CD4-positive, CD25-positive, alpha-beta regulatory T cell (primary cell): ENCODE measurements at regions not wholly inside any gene's neighbourhood (a gene's known extent, or its start where the extent isn't known, plus 50 kb on each side); places are given as distances from the start of the nearest gene placed in this dataset.
A peak's percentile ranks its signal among the peaks of the same experiment; 100 is the strongest.

Experiments used
- ATAC-seq, 2 donors: fragments of 150-1000 bp; cut with Tn5 transposase; one replicate each; pipeline ENCODE4 v1.10.0; 2021; ENCODE audit warnings: low read depth in 2 of 2, moderate number of reproducible peaks in 2 of 2, moderate library complexity in 1 of 2
- DNase-seq, 3 donors: peaks; one replicate each; pipeline versions ENCODE4 v3.0.0 to v3.0.0-alpha.2; 2012 to 2022; ENCODE audit warnings: mixed read lengths in 1 of 3
- H3K27ac ChIP-seq: one replicate; pipeline ENCODE4 v1.7.0; 2013; ENCODE audit warnings: mild to moderate bottlenecking, low read length; ENCODE audit not compliant: insufficient read depth, poor library complexity, severe bottlenecking
- H3K27me3 ChIP-seq: one replicate; pipeline ENCODE4 v1.7.0; 2013; ENCODE audit warnings: low read length; ENCODE audit not compliant: control insufficient read depth, insufficient read depth
- H3K36me3 ChIP-seq: one replicate; pipeline ENCODE4 v1.7.0; 2013; ENCODE audit warnings: mild to moderate bottlenecking, low read length, moderate library complexity; ENCODE audit not compliant: control insufficient read depth, insufficient read depth
- H3K4me1 ChIP-seq: 2 replicates; pipeline ENCODE4 v1.7.0; 2013; ENCODE audit warnings: mild to moderate bottlenecking, low read length; ENCODE audit not compliant: insufficient read depth, control insufficient read depth, poor library complexity, severe bottlenecking
- H3K4me3 ChIP-seq: one replicate; pipeline ENCODE4 v1.7.0; 2013; ENCODE audit warnings: low read depth, mild to moderate bottlenecking, low read length, moderate library complexity
- H3K9me3 ChIP-seq, 2 experiments: 1 replicate in 1 of 2; 2 replicates in 1 of 2; pipeline ENCODE4 v1.7.0; 2013; ENCODE audit warnings: low read length in 2 of 2, mild to moderate bottlenecking in 1 of 2, moderate library complexity in 1 of 2; ENCODE audit not compliant: control insufficient read depth in 2 of 2
- H3K27ac Mint-ChIP-seq, 3 donors: one replicate each; pipeline ENCODE4 v1.8.0; 2020 to 2022; ENCODE audit warnings: mild to moderate bottlenecking in 3 of 3, mixed read lengths in 3 of 3, moderate library complexity in 2 of 3
- H3K27me3 Mint-ChIP-seq: one replicate; pipeline ENCODE4 v1.8.0; 2022; ENCODE audit warnings: mild to moderate bottlenecking, mixed read lengths
- H3K36me3 Mint-ChIP-seq: one replicate; pipeline ENCODE4 v1.8.0; 2020; ENCODE audit warnings: mixed read lengths
- H3K4me1 Mint-ChIP-seq, 4 donors: one replicate each; pipeline ENCODE4 v1.8.0; 2020 to 2022; ENCODE audit warnings: mixed read lengths in 4 of 4, mild to moderate bottlenecking in 1 of 4
- H3K4me3 Mint-ChIP-seq, 4 donors: one replicate each; pipeline ENCODE4 v1.8.0; 2020 to 2022; ENCODE audit warnings: mild to moderate bottlenecking in 4 of 4, mixed read lengths in 4 of 4, moderate library complexity in 3 of 4
- H3K9me3 Mint-ChIP-seq, 7 donors: one replicate each; pipeline ENCODE4 v1.8.0; 2020 to 2022; ENCODE audit warnings: mixed read lengths in 7 of 7, mild to moderate bottlenecking in 3 of 7, moderate library complexity in 2 of 7

DNA sequence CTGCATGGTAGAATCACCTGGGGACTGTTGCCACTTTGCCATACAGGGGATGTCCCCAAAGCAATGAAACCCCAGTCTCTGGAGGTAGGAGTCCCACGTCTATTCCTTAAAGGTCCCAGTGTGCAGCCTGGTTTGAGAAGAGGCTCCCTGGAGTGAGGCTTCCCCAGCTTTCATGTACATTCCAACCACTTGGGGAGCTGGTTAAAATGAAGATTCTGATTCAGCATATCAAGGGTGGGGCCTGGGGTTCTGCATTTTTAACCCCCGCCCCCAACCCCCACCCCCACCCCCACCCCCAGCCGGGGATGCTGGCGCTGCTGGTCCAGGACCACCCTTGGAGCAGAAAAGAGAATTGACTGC is 241.2 kb downstream of the FOXL1 start:
- Mint-ChIP-seq H3K36me3 (no peaks in the 10 kb centered on the region), H3K27ac (no peak overlapping the region), H3K27me3 (peaks cover 10% of the 10 kb centered on the region), H3K4me3 (no peak overlapping the region), H3K9me3 (peaks cover 0 to 2% (median 0%) of the 10 kb centered on the region in 7 donors), H3K4me1 (no peaks in the 10 kb centered on the region)
- DNase-seq = no peak
- H3K4me1 ChIP-seq = no peaks in the 10 kb centered on the region
- no peak overlapping the region for H3K4me3 ChIP-seq
- H3K27me3 ChIP-seq = no peaks in the 10 kb centered on the region
- H3K27ac ChIP-seq = no peak overlapping the region
- no peaks in the 10 kb centered on the region for H3K36me3 ChIP-seq
- H3K9me3 ChIP-seq = no peaks in the 10 kb centered on the region
- ATAC-seq = no peak

DNA sequence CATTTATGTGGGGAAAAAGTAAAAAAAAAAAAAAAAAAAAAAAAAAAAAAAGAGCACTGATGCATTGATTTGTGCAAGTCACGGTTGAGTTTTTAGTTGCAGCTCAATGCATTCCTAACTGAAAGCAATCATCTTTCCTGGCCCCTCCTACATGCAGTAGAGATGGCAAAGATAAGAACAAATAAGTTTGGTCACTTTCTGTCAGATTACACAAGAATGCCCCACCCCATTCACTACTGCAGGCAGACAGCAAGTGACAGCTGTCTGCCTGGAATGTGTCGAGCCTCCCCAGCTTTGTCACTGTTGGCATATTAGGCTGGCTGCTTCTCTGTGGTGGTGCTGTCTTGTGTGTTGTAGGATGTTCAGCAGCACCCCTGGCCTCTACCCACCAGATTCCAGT is 243.5 kb downstream of the FOXL1 start:
- H3K9me3 ChIP-seq = no peaks in the 10 kb centered on the region
- Mint-ChIP-seq H3K36me3 (no peaks in the 10 kb centered on the region), H3K4me1 (no peaks in the 10 kb centered on the region), H3K27ac (no peak overlapping the region), H3K4me3 (no peak overlapping the region), H3K27me3 (peaks cover 17% of the 10 kb centered on the region), H3K9me3 (peaks cover 0 to 2% (median 0%) of the 10 kb centered on the region in 7 donors)
- H3K27me3 ChIP-seq = no peaks in the 10 kb centered on the region
- ATAC-seq = no peak
- no peaks in the 10 kb centered on the region for H3K36me3 ChIP-seq
- DNase-seq = no peak
- no peaks in the 10 kb centered on the region for H3K4me1 ChIP-seq
- H3K4me3 ChIP-seq = no peak overlapping the region
- no peak overlapping the region for H3K27ac ChIP-seq

DNA sequence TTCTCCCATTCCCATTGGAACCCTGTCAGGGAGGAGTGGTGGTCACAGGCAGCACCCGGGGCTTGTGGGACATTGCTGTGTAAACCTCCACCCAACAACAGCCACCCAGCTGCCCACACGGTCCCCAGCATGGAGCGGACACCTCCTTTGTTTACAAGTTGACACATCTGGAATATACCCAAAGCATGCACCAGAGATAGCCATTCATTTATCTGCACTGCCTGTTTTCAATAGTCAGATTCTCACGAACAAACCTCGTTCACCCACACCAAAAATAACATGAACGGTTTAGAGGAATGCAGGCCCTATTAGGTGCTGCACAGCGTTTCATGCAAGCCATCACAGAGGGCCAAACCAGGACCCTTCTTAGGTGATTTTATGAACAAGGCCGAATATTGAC is 244.8 kb downstream of the FOXL1 start:
- Histone ChIP-seq H3K9me3 (no peaks in the 10 kb centered on the region), H3K4me1 (no peaks in the 10 kb centered on the region), H3K4me3 (no peak overlapping the region), H3K27me3 (peaks cover 3% of the 10 kb centered on the region), H3K36me3 (no peaks in the 10 kb centered on the region), H3K27ac (no peak overlapping the region)
- Mint-ChIP-seq H3K4me3 (no peak overlapping the region), H3K27ac (no peak overlapping the region), H3K27me3 (peaks cover 22% of the 10 kb centered on the region), H3K36me3 (no peaks in the 10 kb centered on the region), H3K4me1 (no peaks in the 10 kb centered on the region), H3K9me3 (peaks cover 0 to 2% (median 0%) of the 10 kb centered on the region in 7 donors)
- ATAC-seq (no peak), DNase-seq (no peak)

DNA sequence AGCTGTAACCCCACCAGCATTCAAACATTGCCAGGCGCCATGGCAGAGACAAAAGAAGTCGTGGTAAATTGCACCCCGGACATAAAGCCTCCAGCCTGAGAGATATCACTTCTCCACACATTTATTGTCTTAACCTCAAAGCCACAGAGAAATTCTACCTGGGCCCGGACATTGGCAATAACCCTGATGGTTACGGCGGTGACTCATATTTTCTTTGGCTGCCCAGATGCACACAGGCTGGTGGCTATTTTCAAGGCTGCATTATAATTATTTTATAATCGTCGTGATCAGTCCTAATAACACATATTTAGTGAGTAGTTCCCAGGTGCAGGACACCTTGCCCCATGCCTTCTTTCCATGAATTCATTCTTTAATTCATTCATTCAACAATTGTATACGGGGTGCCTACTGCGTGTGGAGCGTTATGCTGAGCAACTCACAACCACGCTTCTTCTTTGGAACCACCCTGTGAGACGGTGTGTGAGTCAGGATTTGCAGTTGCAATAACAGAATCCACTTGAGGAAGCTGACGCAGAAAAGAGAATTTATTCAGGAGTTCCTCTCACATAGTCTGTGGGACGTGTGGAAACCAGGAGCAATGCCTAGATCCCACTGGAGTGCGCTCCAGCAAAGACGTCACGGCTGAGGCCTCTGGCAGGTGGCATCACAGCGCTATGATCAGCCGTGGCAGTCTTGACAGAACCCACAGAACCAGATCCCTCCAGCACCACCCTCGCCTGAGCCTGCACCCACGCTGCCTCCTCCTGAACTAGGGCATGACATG is 245.7 kb downstream of the FOXL1 start:
- Mint-ChIP-seq H3K9me3 (peaks cover 0 to 2% (median 0%) of the 10 kb centered on the region in 7 donors), H3K36me3 (no peaks in the 10 kb centered on the region), H3K27ac (no peak overlapping the region), H3K27me3 (peaks cover 22% of the 10 kb centered on the region), H3K4me1 (no peaks in the 10 kb centered on the region), H3K4me3 (no peak overlapping the region)
- Histone ChIP-seq H3K4me1 (no peaks in the 10 kb centered on the region), H3K27me3 (peaks cover 4% of the 10 kb centered on the region), H3K9me3 (no peaks in the 10 kb centered on the region), H3K36me3 (no peaks in the 10 kb centered on the region), H3K27ac (no peak overlapping the region), H3K4me3 (no peak overlapping the region)
- DNase-seq (no peak), ATAC-seq (no peak)

DNA sequence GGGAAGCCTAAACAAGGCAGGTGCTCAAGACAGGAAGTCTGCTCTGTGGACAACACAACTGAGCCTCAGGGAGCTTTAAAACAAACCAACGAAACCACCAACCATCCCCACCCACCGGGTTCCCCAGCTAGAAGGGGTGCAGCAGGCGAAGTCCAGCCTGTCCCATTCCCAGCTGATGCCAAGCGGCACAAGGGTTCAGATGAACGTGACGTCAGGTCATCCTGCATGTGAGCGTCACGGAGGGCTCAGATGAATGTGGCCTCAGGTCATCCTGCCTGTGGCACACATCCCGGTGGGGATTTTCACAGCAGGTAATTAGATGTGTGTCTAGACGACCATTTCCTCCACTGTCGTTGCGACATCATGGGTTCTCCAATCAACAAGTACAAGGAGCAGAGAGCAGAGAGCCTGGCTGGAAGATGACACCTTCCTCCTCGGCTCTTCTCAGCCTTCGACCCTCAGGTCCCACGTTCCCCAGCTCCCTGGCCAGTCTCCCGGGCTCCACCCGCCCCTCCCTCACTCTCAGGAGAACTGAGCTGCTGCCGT is 246.5 kb downstream of the FOXL1 start:
- Mint-ChIP-seq H3K36me3 (no peaks in the 10 kb centered on the region), H3K27me3 (peaks cover 22% of the 10 kb centered on the region), H3K27ac (no peak overlapping the region), H3K9me3 (peaks cover 0 to 2% (median 0%) of the 10 kb centered on the region in 7 donors), H3K4me3 (no peak overlapping the region), H3K4me1 (no peaks in the 10 kb centered on the region)
- peaks cover 4% of the 10 kb centered on the region for H3K27me3 ChIP-seq
- no peak for DNase-seq
- H3K4me1 ChIP-seq = no peaks in the 10 kb centered on the region
- H3K9me3 ChIP-seq = no peaks in the 10 kb centered on the region
- no peaks in the 10 kb centered on the region for H3K36me3 ChIP-seq
- H3K27ac ChIP-seq = no peak overlapping the region
- no peak overlapping the region for H3K4me3 ChIP-seq
- ATAC-seq = no peak

DNA sequence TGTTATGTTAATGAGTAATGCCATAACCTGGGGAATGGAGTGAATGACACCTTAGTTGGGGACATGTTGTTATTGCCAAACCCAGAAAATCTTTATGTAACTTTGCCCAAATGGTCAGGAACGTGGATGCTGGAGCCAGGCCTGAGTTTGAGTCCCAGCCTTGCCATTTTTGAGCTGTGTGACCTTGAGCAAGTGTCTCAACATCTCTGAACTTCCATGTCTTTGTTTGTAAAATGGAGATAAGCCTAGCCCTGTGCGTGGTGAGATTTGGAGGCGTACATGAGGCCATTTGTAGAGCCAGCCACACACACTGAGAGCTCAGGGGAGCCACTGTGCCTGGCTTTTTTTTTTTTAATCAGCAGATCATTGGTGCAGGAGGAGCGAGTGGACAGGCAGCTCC is 247.3 kb downstream of the FOXL1 start:
- ATAC-seq (no peak), DNase-seq (no peak)
- Mint-ChIP-seq H3K27me3 (peaks cover 22% of the 10 kb centered on the region), H3K4me3 (no peak overlapping the region), H3K27ac (peak overlapping the region in 1 of 3 donors; percentile 14), H3K36me3 (no peaks in the 10 kb centered on the region), H3K4me1 (no peaks in the 10 kb centered on the region), H3K9me3 (peaks cover 0 to 2% (median 0%) of the 10 kb centered on the region in 7 donors)
- peaks cover 4% of the 10 kb centered on the region for H3K27me3 ChIP-seq
- no peaks in the 10 kb centered on the region for H3K4me1 ChIP-seq
- H3K36me3 ChIP-seq = no peaks in the 10 kb centered on the region
- H3K9me3 ChIP-seq = no peaks in the 10 kb centered on the region
- no peak overlapping the region for H3K27ac ChIP-seq
- no peak overlapping the region for H3K4me3 ChIP-seq

DNA sequence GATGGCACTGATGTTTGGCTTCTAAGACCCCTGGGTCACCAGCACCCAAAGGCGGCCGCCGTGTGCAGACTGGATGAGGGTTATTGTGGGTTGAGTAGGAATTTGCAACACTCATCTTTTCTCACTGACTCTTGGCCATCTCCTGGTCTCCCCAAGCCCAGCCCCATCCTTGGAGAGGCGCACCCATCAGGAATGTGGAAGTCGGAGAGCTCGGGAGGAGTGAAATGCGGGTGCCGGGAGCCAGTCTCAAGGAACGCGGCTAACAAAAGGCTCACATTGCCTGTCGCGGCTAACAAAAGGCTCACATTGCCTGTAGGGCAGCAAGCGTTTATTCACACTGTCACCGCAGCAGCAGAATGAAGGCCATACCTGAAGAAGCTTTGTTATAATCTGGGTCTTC is 248.6 kb downstream of the FOXL1 start:
- H3K4me3 Mint-ChIP-seq = no peak overlapping the region
- peaks cover 0 to 2% (median 0%) of the 10 kb centered on the region in 7 donors for H3K9me3 Mint-ChIP-seq
- H3K4me1 Mint-ChIP-seq = no peaks in the 10 kb centered on the region
- no peak overlapping the region for H3K4me3 ChIP-seq
- H3K9me3 ChIP-seq = no peaks in the 10 kb centered on the region
- H3K36me3 Mint-ChIP-seq = no peaks in the 10 kb centered on the region
- peaks cover 4% of the 10 kb centered on the region for H3K27me3 ChIP-seq
- ATAC-seq (no peak), DNase-seq (no peak)
- no peak overlapping the region for H3K27ac Mint-ChIP-seq
- H3K4me1 ChIP-seq = no peaks in the 10 kb centered on the region
- H3K27ac ChIP-seq = no peak overlapping the region
- peaks cover 22% of the 10 kb centered on the region for H3K27me3 Mint-ChIP-seq
- no peaks in the 10 kb centered on the region for H3K36me3 ChIP-seq

DNA sequence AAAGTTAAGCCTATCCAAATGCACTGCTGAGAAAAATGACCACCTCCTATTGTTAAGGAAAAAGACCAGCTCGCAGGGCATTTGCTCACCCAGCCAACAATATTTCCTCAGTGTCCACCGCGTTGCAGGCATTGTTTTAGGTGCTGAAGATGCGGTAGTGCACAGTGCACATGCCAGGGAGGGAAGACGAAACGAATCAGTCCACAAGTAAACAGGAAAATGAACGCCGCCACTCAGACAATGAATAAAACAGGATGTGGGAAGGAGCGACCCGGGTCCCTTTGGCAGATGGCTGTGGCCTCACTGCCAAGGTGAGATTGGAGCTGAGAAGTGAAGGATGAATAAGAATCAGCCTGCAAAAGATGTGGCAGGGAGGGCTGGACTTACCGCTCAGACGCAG is 249.2 kb downstream of the FOXL1 start:
- DNase-seq (no peak), ATAC-seq (no peak)
- no peaks in the 10 kb centered on the region for H3K36me3 Mint-ChIP-seq
- no peaks in the 10 kb centered on the region for H3K4me1 ChIP-seq
- no peak overlapping the region for H3K4me3 Mint-ChIP-seq
- peaks cover 4% of the 10 kb centered on the region for H3K27me3 ChIP-seq
- no peak overlapping the region for H3K4me3 ChIP-seq
- no peaks in the 10 kb centered on the region for H3K36me3 ChIP-seq
- H3K27ac Mint-ChIP-seq = no peak overlapping the region
- no peak overlapping the region for H3K27ac ChIP-seq
- peaks cover 22% of the 10 kb centered on the region for H3K27me3 Mint-ChIP-seq
- H3K4me1 Mint-ChIP-seq = no peaks in the 10 kb centered on the region
- H3K9me3 Mint-ChIP-seq = peaks cover 0 to 1% (median 0%) of the 10 kb centered on the region in 7 donors
- H3K9me3 ChIP-seq = no peaks in the 10 kb centered on the region
